ENCODE measurements at regions not wholly inside any gene's neighbourhood (a gene's known extent, or its start where the extent isn't known, plus 50 kb on each side); places are given as distances from the start of the nearest gene placed in this dataset.

- no peak overlapping the region for H3K4me3 ChIP-seq (ENCODE audit: low read depth, low read length)
- no peak for TF ChIP-seq CTCF (IDR thresholded peaks at IDR 0.05; ENCODE audit: insufficient read depth, low read length, severe bottlenecking)
- H3K27me3 ChIP-seq (ENCODE audit: control insufficient read depth, insufficient read depth, low read length), result no peaks in the 10 kb centered on the region
- H3K36me3 ChIP-seq (ENCODE audit: control insufficient read depth, insufficient read depth, low read length), result no peaks in the 10 kb centered on the region
- no peak for DNase-seq (ENCODE audit: low read depth)
- FAIRE-seq, result peak; percentile 64
Observed at GRCh38 chr1:3978196-3978989, 78.3 kb upstream of the C1orf174 start.

- H3K36me3 ChIP-seq (ENCODE audit: control insufficient read depth, insufficient read depth, low read length), result no peaks in the 10 kb centered on the region
- TF ChIP-seq CTCF (IDR thresholded peaks at IDR 0.05; ENCODE audit: insufficient read depth, low read length, severe bottlenecking), result no peak
- no peaks in the 10 kb centered on the region for H3K27me3 ChIP-seq (ENCODE audit: control insufficient read depth, insufficient read depth, low read length)
- no peak overlapping the region for H3K4me3 ChIP-seq (ENCODE audit: low read depth, low read length)
- FAIRE-seq (no peak), DNase-seq (ENCODE audit: low read depth) (no peak)
Observed at GRCh38 chr1:3978990-3979325, 78.9 kb upstream of the C1orf174 start.

GRCh38 chr1:3981261-3981660 is 81.2 kb upstream of the C1orf174 start:
- H3K36me3 ChIP-seq (ENCODE audit: control insufficient read depth, insufficient read depth, low read length), result no peaks in the 10 kb centered on the region
- H3K27me3 ChIP-seq (ENCODE audit: control insufficient read depth, insufficient read depth, low read length), result no peaks in the 10 kb centered on the region
- H3K4me3 ChIP-seq (ENCODE audit: low read depth, low read length), result no peak overlapping the region
- TF ChIP-seq CTCF (IDR thresholded peaks at IDR 0.05; ENCODE audit: insufficient read depth, low read length, severe bottlenecking), result no peak
- no peak for FAIRE-seq
- no peak for DNase-seq (ENCODE audit: low read depth)

GRCh38 chr1:3981746-3982505 is 81.9 kb upstream of the C1orf174 start:
- DNase-seq (ENCODE audit: low read depth), result no peak
- no peak overlapping the region for H3K4me3 ChIP-seq (ENCODE audit: low read depth, low read length)
- no peak for FAIRE-seq
- H3K36me3 ChIP-seq (ENCODE audit: control insufficient read depth, insufficient read depth, low read length), result no peaks in the 10 kb centered on the region
- H3K27me3 ChIP-seq (ENCODE audit: control insufficient read depth, insufficient read depth, low read length), result no peaks in the 10 kb centered on the region
- TF ChIP-seq CTCF (IDR thresholded peaks at IDR 0.05; ENCODE audit: insufficient read depth, low read length, severe bottlenecking), result no peak

- Histone ChIP-seq H3K36me3 (ENCODE audit: control insufficient read depth, insufficient read depth, low read length) (no peaks in the 10 kb centered on the region), H3K4me3 (ENCODE audit: low read depth, low read length) (no peak overlapping the region), H3K27me3 (ENCODE audit: control insufficient read depth, insufficient read depth, low read length) (no peaks in the 10 kb centered on the region)
- FAIRE-seq (no peak), DNase-seq (ENCODE audit: low read depth) (no peak)
- no peak for TF ChIP-seq CTCF (IDR thresholded peaks at IDR 0.05; ENCODE audit: insufficient read depth, low read length, severe bottlenecking)
Observed at GRCh38 chr1:3983181-3983580, 83.1 kb upstream of the C1orf174 start.
